Subcutaneous abdominal adipose tissue (tissue), 5 donors: ENCODE measurements at regions not wholly inside any gene's neighbourhood (a gene's known extent, or its start where the extent isn't known, plus 50 kb on each side); places are given as distances from the start of the nearest gene placed in this dataset.
"Not testable (repeated sequence)": the region's sequence is repeated elsewhere in the genome, so short reads cannot be mapped to it uniquely, and the experiment has no call there.

Experiments
- H3K27ac ChIP-seq: one replicate; pipeline ENCODE4 v1.7.0; 2013; ENCODE audit warnings: low read depth, mild to moderate bottlenecking, inconsistent platforms, low read length, moderate library complexity
- H3K27me3 ChIP-seq, 5 donors: one replicate each; pipeline ENCODE4 v1.7.0; 2013; ENCODE audit warnings: low read length in 5 of 5, inconsistent platforms in 1 of 5; ENCODE audit not compliant: control insufficient read depth in 5 of 5, insufficient read depth in 4 of 5
- H3K36me3 ChIP-seq, 5 donors: one replicate each; pipeline ENCODE4 v1.7.0; 2013; ENCODE audit warnings: low read length in 5 of 5; ENCODE audit not compliant: control insufficient read depth in 5 of 5, insufficient read depth in 5 of 5
- H3K4me1 ChIP-seq, 5 donors: one replicate each; pipeline ENCODE4 v1.7.0; 2013; ENCODE audit warnings: low read length in 5 of 5, mild to moderate bottlenecking in 3 of 5, moderate library complexity in 1 of 5; ENCODE audit not compliant: control insufficient read depth in 5 of 5, insufficient read depth in 5 of 5
- H3K4me3 ChIP-seq, 5 donors: one replicate each; pipeline ENCODE4 v1.7.0; 2013; ENCODE audit warnings: low read length in 5 of 5, low read depth in 1 of 5
- H3K9ac ChIP-seq, 5 donors: one replicate each; pipeline ENCODE4 v1.7.0; 2013; ENCODE audit warnings: low read length in 5 of 5, mild to moderate bottlenecking in 4 of 5, moderate library complexity in 3 of 5
- H3K9me3 ChIP-seq, 5 donors: one replicate each; pipeline ENCODE4 v1.7.0; 2013; ENCODE audit warnings: low read length in 5 of 5; ENCODE audit not compliant: control insufficient read depth in 5 of 5
- donor health status: healthy.
- donor health status: healthy.
- donor health status: healthy.
- donor health status: healthy.
- donor health status: healthy.

- Histone ChIP-seq H3K36me3 (no peaks in the 10 kb centered on the region), H3K27me3 (no peaks in the 10 kb centered on the region), H3K4me1 (no peaks in the 10 kb centered on the region), H3K4me3 (no peak overlapping the region), H3K9ac (no peak overlapping the region), H3K9me3 (no peaks in the 10 kb centered on the region), H3K27ac (no peak overlapping the region)
These were observed 81.9 kb upstream of the TOPAZ1 start for GRCh38 chr3:44159696-44160300.

GRCh38 chr3:44160818-44161217, 80.9 kb upstream of the TOPAZ1 start:
- H3K9me3 ChIP-seq = no peaks in the 10 kb centered on the region
- no peaks in the 10 kb centered on the region for H3K27me3 ChIP-seq
- H3K27ac ChIP-seq = no peak overlapping the region
- H3K4me3 ChIP-seq = no peak overlapping the region
- no peak overlapping the region for H3K9ac ChIP-seq
- H3K36me3 ChIP-seq = no peaks in the 10 kb centered on the region
- H3K4me1 ChIP-seq = no peaks in the 10 kb centered on the region

GRCh38 chr3:44171891-44172290, 69.8 kb upstream of the TOPAZ1 start:
- H3K9ac ChIP-seq = no peak overlapping the region
- H3K4me1 ChIP-seq = no peaks in the 10 kb centered on the region
- H3K27me3 ChIP-seq = peaks cover 0 to 5% (median 4%) of the 10 kb centered on the region in 5 donors
- H3K4me3 ChIP-seq = no peak overlapping the region
- peaks cover 0 to 4% (median 0%) of the 10 kb centered on the region in 5 donors for H3K9me3 ChIP-seq
- no peak overlapping the region for H3K27ac ChIP-seq
- H3K36me3 ChIP-seq = no peaks in the 10 kb centered on the region

- H3K36me3 ChIP-seq, H3K27me3 ChIP-seq, H3K9me3 ChIP-seq, H3K4me1 ChIP-seq, H3K9ac ChIP-seq, H3K27ac ChIP-seq, H3K4me3 ChIP-seq: not testable (repeated sequence)
These were observed 69.0 kb upstream of the TOPAZ1 start for GRCh38 chr3:44172701-44173100.

GRCh38 chr3:44173263-44173662, 68.4 kb upstream of the TOPAZ1 start:
- Histone ChIP-seq H3K4me1 (no peaks in the 10 kb centered on the region), H3K27me3 (peaks cover 0 to 5% (median 4%) of the 10 kb centered on the region in 5 donors), H3K4me3 (no peak overlapping the region), H3K9ac (no peak overlapping the region), H3K36me3 (no peaks in the 10 kb centered on the region), H3K27ac (no peak overlapping the region), H3K9me3 (peaks cover 0 to 4% (median 0%) of the 10 kb centered on the region in 5 donors)

GRCh38 chr3:44175070-44175469, 66.6 kb upstream of the TOPAZ1 start:
- peaks cover 0 to 4% (median 0%) of the 10 kb centered on the region in 5 donors for H3K9me3 ChIP-seq
- H3K9ac ChIP-seq = no peak overlapping the region
- H3K4me3 ChIP-seq = no peak overlapping the region

GRCh38 chr3:44179246-44179645, 62.4 kb upstream of the TOPAZ1 start:
- Histone ChIP-seq H3K4me1 (peaks cover 0 to 7% (median 5%) of the 10 kb centered on the region in 5 donors), H3K9me3 (no peaks in the 10 kb centered on the region), H3K4me3 (no peak overlapping the region), H3K36me3 (no peaks in the 10 kb centered on the region), H3K27me3 (no peaks in the 10 kb centered on the region), H3K9ac (no peak overlapping the region), H3K27ac (no peak overlapping the region)

More at GRCh38 chr3:44175070-44175469, 66.6 kb upstream of the TOPAZ1 start:
- peaks cover 0 to 4% (median 0%) of the 10 kb centered on the region in 5 donors for H3K27me3 ChIP-seq
- no peaks in the 10 kb centered on the region for H3K36me3 ChIP-seq
- H3K4me1 ChIP-seq = no peaks in the 10 kb centered on the region
- H3K27ac ChIP-seq = no peak overlapping the region

GRCh38 chr3:44184319-44184953, 57.2 kb upstream of the TOPAZ1 start:
- Histone ChIP-seq H3K4me3 (peak overlapping the region; percentile 30 to 69 (median 45)), H3K27ac (no peak overlapping the region), H3K36me3 (no peaks in the 10 kb centered on the region), H3K27me3 (no peaks in the 10 kb centered on the region), H3K9ac (peak overlapping the region in 1 of 5 donors; percentile 50), H3K9me3 (peaks cover 0 to 3% (median 0%) of the 10 kb centered on the region in 5 donors), H3K4me1 (peaks cover 2 to 17% (median 16%) of the 10 kb centered on the region in 5 donors)

GRCh38 chr3:44185396-44185915, 56.2 kb upstream of the TOPAZ1 start:
- H3K36me3 ChIP-seq = no peaks in the 10 kb centered on the region
- H3K9me3 ChIP-seq = peaks cover 0 to 5% (median 2%) of the 10 kb centered on the region in 5 donors
- H3K27me3 ChIP-seq = no peaks in the 10 kb centered on the region
- no peak overlapping the region for H3K27ac ChIP-seq
- no peak overlapping the region for H3K9ac ChIP-seq
- H3K4me1 ChIP-seq = peaks cover 2 to 17% (median 16%) of the 10 kb centered on the region in 5 donors
- no peak overlapping the region for H3K4me3 ChIP-seq

- Histone ChIP-seq H3K9me3 (peaks cover 0 to 10% (median 3%) of the 10 kb centered on the region in 5 donors), H3K36me3 (no peaks in the 10 kb centered on the region), H3K27me3 (no peaks in the 10 kb centered on the region), H3K9ac (no peak overlapping the region), H3K4me1 (peaks cover 2 to 17% (median 16%) of the 10 kb centered on the region in 5 donors), H3K4me3 (no peak overlapping the region), H3K27ac (no peak overlapping the region)
These were observed 55.5 kb upstream of the TOPAZ1 start for GRCh38 chr3:44186111-44186672.
